HG02870 (cell line): ENCODE measurements at regions not wholly inside any gene's neighbourhood (a gene's known extent, or its start where the extent isn't known, plus 50 kb on each side); places are given as distances from the start of the nearest gene placed in this dataset.
A peak's percentile ranks its signal among the peaks of the same experiment; 100 is the strongest.

Source experiments
- ATAC-seq: cut with Tn5 transposase; IDR thresholded peaks from one replicate; pipeline ENCODE4 v1.9.1; 2021; ENCODE audit warnings: mild to moderate bottlenecking, moderate library complexity; ENCODE audit not compliant: unreplicated experiment

GRCh38 chr5:1748271-1748670, 51.4 kb downstream of the MRPL36 start:
- no peak for ATAC-seq

- ATAC-seq: no peak
Observed at GRCh38 chr5:1747803-1748085, 51.9 kb downstream of the MRPL36 start.

- ATAC-seq: no peak
Observed at GRCh38 chr5:1747079-1747802, 52.4 kb downstream of the MRPL36 start.

GRCh38 chr5:1746371-1747078, 53.1 kb downstream of the MRPL36 start:
- no peak for ATAC-seq

GRCh38 chr5:1745796-1746370, 53.8 kb downstream of the MRPL36 start:
- ATAC-seq: no peak

- ATAC-seq: no peak
Observed at GRCh38 chr5:1745123-1745795, 54.4 kb downstream of the MRPL36 start.

- no peak for ATAC-seq
Observed at GRCh38 chr5:1744393-1745122, 55.1 kb downstream of the MRPL36 start.

GRCh38 chr5:1743769-1744085, 55.9 kb downstream of the MRPL36 start:
- ATAC-seq: no peak

GRCh38 chr5:1743061-1743768, 56.4 kb downstream of the MRPL36 start:
- no peak for ATAC-seq

GRCh38 chr5:1737790-1738405, 61.7 kb downstream of the MRPL36 start:
- ATAC-seq: peak; percentile 72

GRCh38 chr5:1736889-1737711, 62.5 kb downstream of the MRPL36 start:
- ATAC-seq: no peak

- ATAC-seq: no peak
Observed at GRCh38 chr5:1736065-1736464, 63.6 kb downstream of the MRPL36 start.

GRCh38 chr5:1735320-1735970, 64.2 kb downstream of the MRPL36 start:
- ATAC-seq: no peak

GRCh38 chr5:1734908-1735289, 64.7 kb downstream of the MRPL36 start:
- no peak for ATAC-seq

GRCh38 chr5:1734271-1734907, 65.2 kb downstream of the MRPL36 start:
- no peak for ATAC-seq

- no peak for ATAC-seq
Observed at GRCh38 chr5:1733369-1733768, 66.3 kb downstream of the MRPL36 start.

GRCh38 chr5:1732945-1733344, 66.7 kb downstream of the MRPL36 start:
- ATAC-seq: no peak

- no peak for ATAC-seq
Observed at GRCh38 chr5:1732238-1732941, 67.2 kb downstream of the MRPL36 start.
